Liver (tissue), 8 donors: ENCODE measurements at regions not wholly inside any gene's neighbourhood (a gene's known extent, or its start where the extent isn't known, plus 50 kb on each side); places are given as distances from the start of the nearest gene placed in this dataset.

ENCODE experiments used
- DNase-seq: peaks from one replicate; pipeline ENCODE4 v3.0.0-alpha.2; 2017; ENCODE audit warnings: low spot score
- H3K27ac ChIP-seq, 2 donors: one replicate each; pipeline ENCODE4 v1.7.0; 2013; ENCODE audit warnings: inconsistent platforms in 2 of 2, low read length in 2 of 2, control low read depth in 1 of 2, low read depth in 1 of 2, mild to moderate bottlenecking in 1 of 2
- H3K27me3 ChIP-seq, 4 donors: one replicate each; pipeline versions ENCODE4 v1.6.1 to v1.7.0; 2013; ENCODE audit warnings: low read length in 3 of 4, inconsistent platforms in 1 of 4, mild to moderate bottlenecking in 1 of 4, moderate library complexity in 1 of 4; ENCODE audit not compliant: control insufficient read depth in 4 of 4, insufficient read depth in 4 of 4
- H3K36me3 ChIP-seq, 4 donors: one replicate each; pipeline versions ENCODE4 v1.6.1 to v1.7.0; 2013; ENCODE audit warnings: low read length in 3 of 4, mild to moderate bottlenecking in 3 of 4, low read depth in 1 of 4, moderate library complexity in 1 of 4; ENCODE audit not compliant: control insufficient read depth in 4 of 4, insufficient read depth in 3 of 4
- H3K4me1 ChIP-seq, 4 donors: one replicate each; pipeline versions ENCODE4 v1.6.1 to v1.7.0; 2013; ENCODE audit warnings: low read length in 3 of 4, mild to moderate bottlenecking in 3 of 4, moderate library complexity in 1 of 4; ENCODE audit not compliant: control insufficient read depth in 4 of 4, insufficient read depth in 4 of 4
- H3K4me3 ChIP-seq, 3 donors: one replicate each; pipeline versions ENCODE4 v1.6.1 to v1.7.0; 2013; ENCODE audit warnings: low read length in 3 of 3, control low read depth in 1 of 3, low read depth in 1 of 3, mild to moderate bottlenecking in 1 of 3
- H3K9ac ChIP-seq, 2 donors: one replicate each; pipeline ENCODE4 v1.7.0; 2013; ENCODE audit warnings: low read length in 2 of 2, mild to moderate bottlenecking in 2 of 2, moderate library complexity in 2 of 2, control low read depth in 1 of 2, low read depth in 1 of 2
- H3K9me3 ChIP-seq, 4 donors: one replicate each; pipeline versions ENCODE4 v1.6.1 to v1.7.0; 2013; ENCODE audit warnings: low read length in 3 of 4; ENCODE audit not compliant: control insufficient read depth in 4 of 4
- EGR1 ChIP-seq, 2 donors: IDR thresholded peaks; 2 replicates each; pipeline ENCODE4 v1.6.1; 2016 to 2018; ENCODE audit warnings: antibody characterized with exemption in 2 of 2, low read depth in 2 of 2
- FOXA1 ChIP-seq: IDR thresholded peaks from 2 replicates; pipeline ENCODE4 v1.6.1; 2016; ENCODE audit warnings: antibody characterized with exemption
- FOXA2 ChIP-seq: IDR thresholded peaks from 2 replicates; pipeline ENCODE4 v1.6.1; 2016; ENCODE audit warnings: antibody characterized with exemption
- GABPA ChIP-seq, 2 donors: IDR thresholded peaks in 1 of 2; conservative IDR thresholded peaks in 1 of 2; 2 replicates each; pipeline ENCODE4 v1.6.1; 2016; ENCODE audit warnings: antibody characterized with exemption in 2 of 2, mild to moderate bottlenecking in 1 of 2, moderate library complexity in 1 of 2
- HNF4A ChIP-seq, 2 donors: conservative IDR thresholded peaks; 2 replicates each; pipeline ENCODE4 v1.6.1; 2016; ENCODE audit warnings: antibody characterized with exemption in 2 of 2, mild to moderate bottlenecking in 2 of 2
- HNF4G ChIP-seq: IDR thresholded peaks from 2 replicates; pipeline ENCODE4 v1.6.1; 2016; ENCODE audit warnings: antibody characterized with exemption
- JUND ChIP-seq, 2 donors: IDR thresholded peaks; 2 replicates each; pipeline ENCODE4 v1.6.1; 2016; ENCODE audit warnings: antibody characterized with exemption in 2 of 2
- NR2F2 ChIP-seq: IDR thresholded peaks from 2 replicates; pipeline ENCODE4 v1.6.1; 2016; ENCODE audit warnings: antibody characterized with exemption
- RAD21 ChIP-seq, 2 donors: IDR thresholded peaks; 2 replicates each; pipeline ENCODE4 v1.6.1; 2016; ENCODE audit warnings: antibody characterized with exemption in 2 of 2, mild to moderate bottlenecking in 2 of 2
- RXRA ChIP-seq, 2 donors: IDR thresholded peaks; 2 replicates each; pipeline ENCODE4 v1.6.1; 2017 to 2018; ENCODE audit warnings: antibody characterized with exemption in 2 of 2, mild to moderate bottlenecking in 1 of 2
- SP1 ChIP-seq: IDR thresholded peaks from 2 replicates; pipeline ENCODE4 v1.6.1; 2018; ENCODE audit warnings: antibody characterized with exemption, mild to moderate bottlenecking
- TAF1 ChIP-seq: conservative IDR thresholded peaks from 2 replicates; pipeline ENCODE4 v1.6.1; 2016; ENCODE audit warnings: antibody characterized with exemption, mild to moderate bottlenecking
- YY1 ChIP-seq: IDR thresholded peaks from 2 replicates; pipeline ENCODE4 v1.6.1; 2016; ENCODE audit warnings: antibody characterized with exemption, mild to moderate bottlenecking
- WGBS: extraction: QIAGEN DNeasy Blood & Tissue Kit; methylation state at CpG from one replicate; pipeline ENCODE4 v1.1.7; 2013; 5-methylcytosine and 5-hydroxymethylcytosine counted together
- TF ChIP-seq, protein P1 (sequence below): IDR thresholded peaks from 2 replicates; pipeline ENCODE4 v1.6.1; 2016; ENCODE audit warnings: antibody characterized with exemption, mild to moderate bottlenecking
- TF ChIP-seq, protein P2 (sequence below): IDR thresholded peaks from 2 replicates; pipeline ENCODE4 v1.6.1; 2016; ENCODE audit warnings: antibody characterized with exemption
- TF ChIP-seq, protein P3 (sequence below): fragments of 150-350 bp; IDR thresholded peaks from 2 replicates; pipeline ENCODE4 v1.5.1; 2017; ENCODE audit warnings: improper control_type of control experiment, low read depth, low read length; ENCODE audit not compliant: missing input control
- TF ChIP-seq, protein P4 (sequence below): IDR thresholded peaks from 2 replicates; pipeline ENCODE4 v1.6.1; 2016; ENCODE audit warnings: antibody characterized with exemption
- TF ChIP-seq, protein P5 (sequence below): IDR thresholded peaks from 2 replicates; pipeline ENCODE4 v1.6.1; 2016; ENCODE audit warnings: antibody characterized with exemption
- donor health status: healthy.
- donor health status: healthy.
- donor health status: healthy.
- donor health status: healthy.
- donor health status: healthy.

DNA sequence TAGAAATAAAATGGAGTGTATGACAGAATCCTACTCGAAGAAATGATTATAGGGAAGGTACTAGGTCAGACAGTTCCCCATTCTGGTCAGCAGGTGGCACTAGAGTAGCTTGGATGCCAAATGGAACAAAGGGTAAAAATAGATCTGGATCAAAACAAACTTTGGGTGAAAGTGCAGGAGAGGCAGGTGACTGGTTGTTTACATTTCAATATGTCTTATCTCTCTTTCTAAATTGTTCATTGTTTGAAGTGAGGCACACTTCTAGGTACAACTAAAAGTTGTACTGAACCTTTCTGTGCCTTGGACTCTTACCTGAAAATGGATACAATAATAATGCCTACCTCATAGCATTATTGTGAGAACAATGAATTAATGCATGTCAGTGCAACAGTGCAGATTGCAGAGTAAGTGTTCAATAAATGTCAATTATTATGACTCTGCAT lies 62.0 kb upstream of the OSBPL8 start:
- Histone ChIP-seq H3K4me1 (peaks cover 3 to 10% (median 6%) of the 10 kb centered on the region in 4 donors), H3K9ac (no peak overlapping the region), H3K27ac (peak overlapping the region in 1 of 2 donors; percentile 58), H3K4me3 (no peak overlapping the region), H3K36me3 (no peaks in the 10 kb centered on the region), H3K27me3 (no peaks in the 10 kb centered on the region), H3K9me3 (no peaks in the 10 kb centered on the region)
- DNase-seq, result peak; percentile 73
- TF ChIP-seq, protein P1, sequence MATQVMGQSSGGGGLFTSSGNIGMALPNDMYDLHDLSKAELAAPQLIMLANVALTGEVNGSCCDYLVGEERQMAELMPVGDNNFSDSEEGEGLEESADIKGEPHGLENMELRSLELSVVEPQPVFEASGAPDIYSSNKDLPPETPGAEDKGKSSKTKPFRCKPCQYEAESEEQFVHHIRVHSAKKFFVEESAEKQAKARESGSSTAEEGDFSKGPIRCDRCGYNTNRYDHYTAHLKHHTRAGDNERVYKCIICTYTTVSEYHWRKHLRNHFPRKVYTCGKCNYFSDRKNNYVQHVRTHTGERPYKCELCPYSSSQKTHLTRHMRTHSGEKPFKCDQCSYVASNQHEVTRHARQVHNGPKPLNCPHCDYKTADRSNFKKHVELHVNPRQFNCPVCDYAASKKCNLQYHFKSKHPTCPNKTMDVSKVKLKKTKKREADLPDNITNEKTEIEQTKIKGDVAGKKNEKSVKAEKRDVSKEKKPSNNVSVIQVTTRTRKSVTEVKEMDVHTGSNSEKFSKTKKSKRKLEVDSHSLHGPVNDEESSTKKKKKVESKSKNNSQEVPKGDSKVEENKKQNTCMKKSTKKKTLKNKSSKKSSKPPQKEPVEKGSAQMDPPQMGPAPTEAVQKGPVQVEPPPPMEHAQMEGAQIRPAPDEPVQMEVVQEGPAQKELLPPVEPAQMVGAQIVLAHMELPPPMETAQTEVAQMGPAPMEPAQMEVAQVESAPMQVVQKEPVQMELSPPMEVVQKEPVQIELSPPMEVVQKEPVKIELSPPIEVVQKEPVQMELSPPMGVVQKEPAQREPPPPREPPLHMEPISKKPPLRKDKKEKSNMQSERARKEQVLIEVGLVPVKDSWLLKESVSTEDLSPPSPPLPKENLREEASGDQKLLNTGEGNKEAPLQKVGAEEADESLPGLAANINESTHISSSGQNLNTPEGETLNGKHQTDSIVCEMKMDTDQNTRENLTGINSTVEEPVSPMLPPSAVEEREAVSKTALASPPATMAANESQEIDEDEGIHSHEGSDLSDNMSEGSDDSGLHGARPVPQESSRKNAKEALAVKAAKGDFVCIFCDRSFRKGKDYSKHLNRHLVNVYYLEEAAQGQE, result peak; percentile 43
- TF ChIP-seq EGR1 (IDR thresholded peaks at IDR 0.05; ENCODE audit: low read depth in 2 of 2), result no peak
- peak; percentile 65 to 71 for TF ChIP-seq HNF4A (conservative IDR thresholded peaks at IDR 0.05)
- peak; percentile 84 for TF ChIP-seq SP1
- no peak for TF ChIP-seq GABPA (IDR thresholded peaks at IDR 0.05 in 1 of 2, conservative IDR thresholded peaks at IDR 0.05 in 1 of 2)
- TF ChIP-seq, protein P2, sequence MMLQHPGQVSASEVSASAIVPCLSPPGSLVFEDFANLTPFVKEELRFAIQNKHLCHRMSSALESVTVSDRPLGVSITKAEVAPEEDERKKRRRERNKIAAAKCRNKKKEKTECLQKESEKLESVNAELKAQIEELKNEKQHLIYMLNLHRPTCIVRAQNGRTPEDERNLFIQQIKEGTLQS, result no peak
- peak; percentile 96 to 98 for TF ChIP-seq RXRA (IDR thresholded peaks at IDR 0.05)
- peak; percentile 68 for TF ChIP-seq YY1
- TF ChIP-seq, protein P3, sequence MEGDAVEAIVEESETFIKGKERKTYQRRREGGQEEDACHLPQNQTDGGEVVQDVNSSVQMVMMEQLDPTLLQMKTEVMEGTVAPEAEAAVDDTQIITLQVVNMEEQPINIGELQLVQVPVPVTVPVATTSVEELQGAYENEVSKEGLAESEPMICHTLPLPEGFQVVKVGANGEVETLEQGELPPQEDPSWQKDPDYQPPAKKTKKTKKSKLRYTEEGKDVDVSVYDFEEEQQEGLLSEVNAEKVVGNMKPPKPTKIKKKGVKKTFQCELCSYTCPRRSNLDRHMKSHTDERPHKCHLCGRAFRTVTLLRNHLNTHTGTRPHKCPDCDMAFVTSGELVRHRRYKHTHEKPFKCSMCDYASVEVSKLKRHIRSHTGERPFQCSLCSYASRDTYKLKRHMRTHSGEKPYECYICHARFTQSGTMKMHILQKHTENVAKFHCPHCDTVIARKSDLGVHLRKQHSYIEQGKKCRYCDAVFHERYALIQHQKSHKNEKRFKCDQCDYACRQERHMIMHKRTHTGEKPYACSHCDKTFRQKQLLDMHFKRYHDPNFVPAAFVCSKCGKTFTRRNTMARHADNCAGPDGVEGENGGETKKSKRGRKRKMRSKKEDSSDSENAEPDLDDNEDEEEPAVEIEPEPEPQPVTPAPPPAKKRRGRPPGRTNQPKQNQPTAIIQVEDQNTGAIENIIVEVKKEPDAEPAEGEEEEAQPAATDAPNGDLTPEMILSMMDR, result peak; percentile 99
- TF ChIP-seq FOXA2, result peak; percentile 99
- peak in 1 of 2 donors; percentile 40 for TF ChIP-seq JUND (IDR thresholded peaks at IDR 0.05)
- TF ChIP-seq, protein P4, sequence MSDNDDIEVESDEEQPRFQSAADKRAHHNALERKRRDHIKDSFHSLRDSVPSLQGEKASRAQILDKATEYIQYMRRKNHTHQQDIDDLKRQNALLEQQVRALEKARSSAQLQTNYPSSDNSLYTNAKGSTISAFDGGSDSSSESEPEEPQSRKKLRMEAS, result peak; percentile 45
- peak; percentile 99 to 100 for TF ChIP-seq RAD21 (IDR thresholded peaks at IDR 0.05)
- TF ChIP-seq FOXA1, result peak; percentile 97
- TF ChIP-seq, protein P5, sequence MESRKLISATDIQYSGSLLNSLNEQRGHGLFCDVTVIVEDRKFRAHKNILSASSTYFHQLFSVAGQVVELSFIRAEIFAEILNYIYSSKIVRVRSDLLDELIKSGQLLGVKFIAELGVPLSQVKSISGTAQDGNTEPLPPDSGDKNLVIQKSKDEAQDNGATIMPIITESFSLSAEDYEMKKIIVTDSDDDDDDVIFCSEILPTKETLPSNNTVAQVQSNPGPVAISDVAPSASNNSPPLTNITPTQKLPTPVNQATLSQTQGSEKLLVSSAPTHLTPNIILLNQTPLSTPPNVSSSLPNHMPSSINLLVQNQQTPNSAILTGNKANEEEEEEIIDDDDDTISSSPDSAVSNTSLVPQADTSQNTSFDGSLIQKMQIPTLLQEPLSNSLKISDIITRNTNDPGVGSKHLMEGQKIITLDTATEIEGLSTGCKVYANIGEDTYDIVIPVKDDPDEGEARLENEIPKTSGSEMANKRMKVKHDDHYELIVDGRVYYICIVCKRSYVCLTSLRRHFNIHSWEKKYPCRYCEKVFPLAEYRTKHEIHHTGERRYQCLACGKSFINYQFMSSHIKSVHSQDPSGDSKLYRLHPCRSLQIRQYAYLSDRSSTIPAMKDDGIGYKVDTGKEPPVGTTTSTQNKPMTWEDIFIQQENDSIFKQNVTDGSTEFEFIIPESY, result peak; percentile 54
- TF ChIP-seq NR2F2, result peak; percentile 57
- WGBS, result 3% methylated on average over 1 of the region's 1 CpG

DNA sequence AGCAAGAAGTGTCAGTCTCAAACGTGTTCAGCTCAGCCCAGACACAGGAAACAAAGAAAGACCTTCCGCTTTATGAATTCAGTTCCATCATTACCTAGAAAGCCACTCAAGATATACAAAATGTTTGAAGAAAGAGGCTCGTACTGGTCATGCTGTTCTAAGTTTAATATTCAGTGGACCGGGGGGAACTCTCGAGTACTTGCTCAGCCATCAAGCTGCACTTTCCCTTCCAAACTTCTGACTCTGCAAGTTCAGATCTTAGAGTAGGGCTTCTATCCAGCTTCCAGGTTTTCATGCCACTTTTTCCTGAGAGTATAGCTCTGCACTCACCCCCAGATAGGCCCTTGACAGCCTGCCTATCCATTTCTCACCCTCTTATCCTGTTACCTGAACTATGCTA lies 62.8 kb upstream of the OSBPL8 start:
- DNase-seq, result no peak
- H3K27me3 ChIP-seq, result no peaks in the 10 kb centered on the region
- no peak for TF ChIP-seq HNF4G
- TF ChIP-seq, protein P4, result no peak
- TF ChIP-seq TAF1, result no peak
- no peak for TF ChIP-seq JUND (IDR thresholded peaks at IDR 0.05)
- TF ChIP-seq RAD21 (IDR thresholded peaks at IDR 0.05), result no peak
- peaks cover 3 to 10% (median 6%) of the 10 kb centered on the region in 4 donors for H3K4me1 ChIP-seq
- 79% methylated on average over 5 of the region's 5 CpGs for WGBS
- H3K36me3 ChIP-seq, result no peaks in the 10 kb centered on the region
- H3K27ac ChIP-seq, result no peak overlapping the region
- H3K9ac ChIP-seq, result no peak overlapping the region
- no peak overlapping the region for H3K4me3 ChIP-seq
- no peaks in the 10 kb centered on the region for H3K9me3 ChIP-seq
